ENCODE measurements at regions not wholly inside any gene's neighbourhood (a gene's known extent, or its start where the extent isn't known, plus 50 kb on each side); places are given as distances from the start of the nearest gene placed in this dataset.

GRCh38 chr9:88645172-88645878, 110.3 kb downstream of the NXNL2 start:
- TF ChIP-seq POLR2A (IDR thresholded peaks at IDR 0.05): no peak
- TF ChIP-seq, protein P1, sequence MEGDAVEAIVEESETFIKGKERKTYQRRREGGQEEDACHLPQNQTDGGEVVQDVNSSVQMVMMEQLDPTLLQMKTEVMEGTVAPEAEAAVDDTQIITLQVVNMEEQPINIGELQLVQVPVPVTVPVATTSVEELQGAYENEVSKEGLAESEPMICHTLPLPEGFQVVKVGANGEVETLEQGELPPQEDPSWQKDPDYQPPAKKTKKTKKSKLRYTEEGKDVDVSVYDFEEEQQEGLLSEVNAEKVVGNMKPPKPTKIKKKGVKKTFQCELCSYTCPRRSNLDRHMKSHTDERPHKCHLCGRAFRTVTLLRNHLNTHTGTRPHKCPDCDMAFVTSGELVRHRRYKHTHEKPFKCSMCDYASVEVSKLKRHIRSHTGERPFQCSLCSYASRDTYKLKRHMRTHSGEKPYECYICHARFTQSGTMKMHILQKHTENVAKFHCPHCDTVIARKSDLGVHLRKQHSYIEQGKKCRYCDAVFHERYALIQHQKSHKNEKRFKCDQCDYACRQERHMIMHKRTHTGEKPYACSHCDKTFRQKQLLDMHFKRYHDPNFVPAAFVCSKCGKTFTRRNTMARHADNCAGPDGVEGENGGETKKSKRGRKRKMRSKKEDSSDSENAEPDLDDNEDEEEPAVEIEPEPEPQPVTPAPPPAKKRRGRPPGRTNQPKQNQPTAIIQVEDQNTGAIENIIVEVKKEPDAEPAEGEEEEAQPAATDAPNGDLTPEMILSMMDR (IDR thresholded peaks at IDR 0.05): no peak
- TF ChIP-seq POLR2AphosphoS5 (IDR thresholded peaks at IDR 0.05): no peak

Measured in transverse colon (tissue), 4 donors.